Testis (tissue), 2 donors: ENCODE measurements at regions not wholly inside any gene's neighbourhood (a gene's known extent, or its start where the extent isn't known, plus 50 kb on each side); places are given as distances from the start of the nearest gene placed in this dataset.

Source experiments
- POLR2A ChIP-seq: fragments of 450-650 bp; IDR thresholded peaks from one replicate; pipeline ENCODE4 v1.6.1; 2017; ENCODE audit warnings: antibody characterized with exemption, mild to moderate bottlenecking, moderate library complexity
- TF ChIP-seq, protein P1 (sequence below), 3 experiments: fragments of 450-650 bp in 2 of 3; fragments of 200-600 bp in 1 of 3; sonication (generic) in 1 of 3; IDR thresholded peaks; one replicate each; pipeline ENCODE4 v1.5.1; 2016 to 2019; ENCODE audit warnings: antibody characterized with exemption in 3 of 3, mild to moderate bottlenecking in 2 of 3, moderate library complexity in 1 of 3

DNA sequence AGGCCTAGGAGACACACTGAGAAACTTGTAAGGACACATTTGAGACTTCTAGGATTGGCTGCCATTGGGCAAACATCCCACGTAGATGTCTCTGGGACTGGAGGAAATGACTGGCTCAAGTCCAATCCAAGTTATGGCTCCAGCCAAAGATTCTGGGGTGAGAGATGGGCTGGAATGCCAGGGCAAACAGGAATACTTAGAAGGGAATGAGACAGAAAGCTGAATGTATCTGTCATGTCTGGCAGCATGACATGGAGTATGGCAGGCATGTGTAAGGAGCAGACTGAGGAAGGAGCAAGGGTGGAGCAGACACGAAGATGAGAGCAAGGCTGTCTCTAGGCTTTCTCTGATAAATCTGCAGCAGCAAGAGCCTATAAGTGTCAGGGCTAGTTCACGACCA is 209.2 kb downstream of the PHLDA1 start:
- TF ChIP-seq, protein P1, sequence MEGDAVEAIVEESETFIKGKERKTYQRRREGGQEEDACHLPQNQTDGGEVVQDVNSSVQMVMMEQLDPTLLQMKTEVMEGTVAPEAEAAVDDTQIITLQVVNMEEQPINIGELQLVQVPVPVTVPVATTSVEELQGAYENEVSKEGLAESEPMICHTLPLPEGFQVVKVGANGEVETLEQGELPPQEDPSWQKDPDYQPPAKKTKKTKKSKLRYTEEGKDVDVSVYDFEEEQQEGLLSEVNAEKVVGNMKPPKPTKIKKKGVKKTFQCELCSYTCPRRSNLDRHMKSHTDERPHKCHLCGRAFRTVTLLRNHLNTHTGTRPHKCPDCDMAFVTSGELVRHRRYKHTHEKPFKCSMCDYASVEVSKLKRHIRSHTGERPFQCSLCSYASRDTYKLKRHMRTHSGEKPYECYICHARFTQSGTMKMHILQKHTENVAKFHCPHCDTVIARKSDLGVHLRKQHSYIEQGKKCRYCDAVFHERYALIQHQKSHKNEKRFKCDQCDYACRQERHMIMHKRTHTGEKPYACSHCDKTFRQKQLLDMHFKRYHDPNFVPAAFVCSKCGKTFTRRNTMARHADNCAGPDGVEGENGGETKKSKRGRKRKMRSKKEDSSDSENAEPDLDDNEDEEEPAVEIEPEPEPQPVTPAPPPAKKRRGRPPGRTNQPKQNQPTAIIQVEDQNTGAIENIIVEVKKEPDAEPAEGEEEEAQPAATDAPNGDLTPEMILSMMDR (IDR thresholded peaks at IDR 0.05), result no peak
- no peak for TF ChIP-seq POLR2A
